ENCODE measurements at regions not wholly inside any gene's neighbourhood (a gene's known extent, or its start where the extent isn't known, plus 50 kb on each side); places are given as distances from the start of the nearest gene placed in this dataset.

DNA sequence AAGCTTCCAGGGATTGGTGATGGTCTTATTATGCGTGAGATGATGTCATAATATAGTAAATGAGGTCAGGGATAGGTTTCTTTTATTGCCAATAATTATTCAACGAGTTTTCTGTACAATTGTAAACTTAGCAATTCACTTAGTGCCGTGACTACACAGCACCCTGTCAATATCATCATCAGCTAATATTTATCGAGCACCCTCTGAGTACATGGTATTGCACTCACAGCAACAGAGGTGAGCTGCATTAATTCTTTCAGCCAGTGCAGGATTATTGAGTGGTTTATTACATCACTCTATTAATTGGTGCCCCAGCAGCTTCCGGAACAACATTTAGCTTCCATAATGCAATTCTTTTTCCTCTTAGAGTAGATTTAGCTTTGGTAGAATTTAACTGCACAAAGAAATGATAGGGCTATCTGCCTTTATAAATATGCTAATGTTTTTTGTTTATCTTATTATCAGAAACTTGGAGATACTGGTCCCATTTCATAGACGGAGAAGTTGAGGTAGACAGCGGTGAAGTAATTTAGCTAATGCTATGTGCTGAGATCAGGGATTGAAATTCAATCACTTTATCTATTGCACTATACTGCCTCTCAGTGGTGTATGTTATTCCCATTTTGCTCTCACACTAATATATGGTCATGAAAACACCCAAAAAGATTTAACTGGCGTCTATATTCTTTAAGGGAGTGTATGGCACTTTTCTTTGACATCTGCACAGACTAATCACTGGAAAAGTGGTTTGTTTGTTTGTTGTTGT is 726.1 kb upstream of the WWC1 start:
- Histone ChIP-seq H3K36me3 (ENCODE audit: control insufficient read depth in 2 of 2, extremely low read depth in 1 of 2, insufficient read depth in 2 of 2, low read length in 2 of 2) (no peaks in the 10 kb centered on the region), H3K9me1 (replicated peaks; ENCODE audit: control insufficient read depth, extremely low read depth, insufficient read depth, low read length) (no peaks in the 10 kb centered on the region), H3K4me1 (ENCODE audit: control insufficient read depth, extremely low read depth, insufficient read depth, low read length) (no peaks in the 10 kb centered on the region), H3K4me3 (replicated peaks in 1 of 3; ENCODE audit: insufficient read depth in 1 of 3, low read depth in 1 of 3, low read length in 3 of 3) (no peak overlapping the region), H3K4me2 (ENCODE audit: insufficient read depth, low read length) (no peak overlapping the region), H3K9me3 (replicated peaks; ENCODE audit: control insufficient read depth, insufficient read depth, low read length) (no peaks in the 10 kb centered on the region), H3K27ac (ENCODE audit: insufficient read depth, low read depth, low read length) (no peak overlapping the region), H3K27me3 (ENCODE audit: control insufficient read depth in 2 of 2, insufficient read depth in 2 of 2, low read length in 2 of 2) (no peaks in the 10 kb centered on the region), H2AFZ (ENCODE audit: low read depth, low read length) (no peak overlapping the region), H4K20me1 (replicated peaks; ENCODE audit: control insufficient read depth, extremely low read depth, insufficient read depth, low read length) (no peaks in the 10 kb centered on the region), H3K9ac (replicated peaks; ENCODE audit: extremely low read depth, insufficient read depth, low read length) (no peak overlapping the region), H3K79me2 (ENCODE audit: control insufficient read depth, insufficient read depth, low read length) (no peaks in the 10 kb centered on the region)
- ChIA-PET CTCF (interaction anchor here (1.8 kb wide), 1 partner anchor 304 kb away, joined by 7 read pairs; no protein-coding TSS in a partner anchor), POLR2A (no interaction called here)
- DNase-seq (ENCODE audit: low read depth, low spot score) (no peak), FAIRE-seq (no peak)
- BruUV-seq (replicated peaks): no TSS peak
- dilution Hi-C loops (cut with MboI; ENCODE audit: extremely low pct_ligation_motif_present, low sequenced_read_pairs) (no loop called here), intact Hi-C loops (cut with micrococcal nuclease) (no loop called here)
- TF ChIP-seq FOS (IDR thresholded peaks at IDR 0.05; ENCODE audit: borderline replicate concordance, insufficient read depth, low read length) (no peak), POLR2A (IDR thresholded peaks at IDR 0.05; ENCODE audit: low read depth, low read length) (no peak), JUN (IDR thresholded peaks at IDR 0.05; ENCODE audit: borderline replicate concordance, insufficient read depth, insufficient read length, low read depth) (no peak), GATA2 (IDR thresholded peaks at IDR 0.05; ENCODE audit: insufficient read depth, insufficient read length, low read depth, low read length) (no peak), EZH2 (IDR thresholded peaks at IDR 0.05; ENCODE audit: borderline replicate concordance, low read depth, low read length, severe bottlenecking) (no peak), MYC (IDR thresholded peaks at IDR 0.05; ENCODE audit: low read depth, low read length) (no peak), POLR2AphosphoS5 (IDR thresholded peaks at IDR 0.05; ENCODE audit: insufficient read depth, low read depth, low read length) (no peak)
- TF ChIP-seq, protein P1, sequence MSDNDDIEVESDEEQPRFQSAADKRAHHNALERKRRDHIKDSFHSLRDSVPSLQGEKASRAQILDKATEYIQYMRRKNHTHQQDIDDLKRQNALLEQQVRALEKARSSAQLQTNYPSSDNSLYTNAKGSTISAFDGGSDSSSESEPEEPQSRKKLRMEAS (IDR thresholded peaks at IDR 0.05; ENCODE audit: insufficient read depth, insufficient read length): no peak
- TF ChIP-seq, protein P2, sequence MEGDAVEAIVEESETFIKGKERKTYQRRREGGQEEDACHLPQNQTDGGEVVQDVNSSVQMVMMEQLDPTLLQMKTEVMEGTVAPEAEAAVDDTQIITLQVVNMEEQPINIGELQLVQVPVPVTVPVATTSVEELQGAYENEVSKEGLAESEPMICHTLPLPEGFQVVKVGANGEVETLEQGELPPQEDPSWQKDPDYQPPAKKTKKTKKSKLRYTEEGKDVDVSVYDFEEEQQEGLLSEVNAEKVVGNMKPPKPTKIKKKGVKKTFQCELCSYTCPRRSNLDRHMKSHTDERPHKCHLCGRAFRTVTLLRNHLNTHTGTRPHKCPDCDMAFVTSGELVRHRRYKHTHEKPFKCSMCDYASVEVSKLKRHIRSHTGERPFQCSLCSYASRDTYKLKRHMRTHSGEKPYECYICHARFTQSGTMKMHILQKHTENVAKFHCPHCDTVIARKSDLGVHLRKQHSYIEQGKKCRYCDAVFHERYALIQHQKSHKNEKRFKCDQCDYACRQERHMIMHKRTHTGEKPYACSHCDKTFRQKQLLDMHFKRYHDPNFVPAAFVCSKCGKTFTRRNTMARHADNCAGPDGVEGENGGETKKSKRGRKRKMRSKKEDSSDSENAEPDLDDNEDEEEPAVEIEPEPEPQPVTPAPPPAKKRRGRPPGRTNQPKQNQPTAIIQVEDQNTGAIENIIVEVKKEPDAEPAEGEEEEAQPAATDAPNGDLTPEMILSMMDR (IDR thresholded peaks at IDR 0.05; ENCODE audit: extremely low read depth in 1 of 2, insufficient read depth in 1 of 2, low read depth in 1 of 2, low read length in 2 of 2): no peak

All from endothelial cell of umbilical vein (primary cell).